ENCODE measurements at regions not wholly inside any gene's neighbourhood (a gene's known extent, or its start where the extent isn't known, plus 50 kb on each side); places are given as distances from the start of the nearest gene placed in this dataset.
"Not testable (repeated sequence)": the region's sequence is repeated elsewhere in the genome, so short reads cannot be mapped to it uniquely, and the experiment has no call there.

- TF ChIP-seq POLR2A (IDR thresholded peaks at IDR 0.05; ENCODE audit: extremely low read depth, insufficient read length) (no peak), MAX (IDR thresholded peaks at IDR 0.05; ENCODE audit: low read depth, low read length) (no peak), CTCF (IDR thresholded peaks at IDR 0.05; ENCODE audit: low read depth, low read length) (no peak), MYC (IDR thresholded peaks at IDR 0.05; ENCODE audit: low read depth, low read length) (no peak)
- no peak overlapping the region for H3K4me3 ChIP-seq (ENCODE audit: low read depth, low read length)
- DNase-seq (ENCODE audit: low read depth), result no peak
Measured at GRCh38 chr5:6296524-6296923, 81.8 kb downstream of the MED10 start.

- TF ChIP-seq CTCF (IDR thresholded peaks at IDR 0.05; ENCODE audit: low read depth, low read length) (peak; percentile 21), MAX (IDR thresholded peaks at IDR 0.05; ENCODE audit: low read depth, low read length) (no peak)
- peak; percentile 31 for DNase-seq (ENCODE audit: low read depth)
- H3K4me3 ChIP-seq (ENCODE audit: low read depth, low read length), result no peak overlapping the region
Measured at GRCh38 chr5:6291961-6292360, 86.4 kb downstream of the MED10 start.

- no peak for DNase-seq (ENCODE audit: low read depth)
- no peak for TF ChIP-seq CTCF (IDR thresholded peaks at IDR 0.05; ENCODE audit: low read depth, low read length)
- TF ChIP-seq MAX (IDR thresholded peaks at IDR 0.05; ENCODE audit: low read depth, low read length), result no peak
- TF ChIP-seq POLR2A (IDR thresholded peaks at IDR 0.05; ENCODE audit: extremely low read depth, insufficient read length), result no peak
- TF ChIP-seq MYC (IDR thresholded peaks at IDR 0.05; ENCODE audit: low read depth, low read length), result no peak
- H3K4me3 ChIP-seq (ENCODE audit: low read depth, low read length), result no peak overlapping the region
Measured at GRCh38 chr5:6289239-6289638, 89.1 kb downstream of the MED10 start.

GRCh38 chr5:6287176-6287575 lies 91.2 kb downstream of the MED10 start:
- H3K4me3 ChIP-seq (ENCODE audit: low read depth, low read length), result no peak overlapping the region
- DNase-seq (ENCODE audit: low read depth), result no peak
- TF ChIP-seq MAX (IDR thresholded peaks at IDR 0.05; ENCODE audit: low read depth, low read length) (no peak), CTCF (IDR thresholded peaks at IDR 0.05; ENCODE audit: low read depth, low read length) (no peak), POLR2A (IDR thresholded peaks at IDR 0.05; ENCODE audit: extremely low read depth, insufficient read length) (no peak), MYC (IDR thresholded peaks at IDR 0.05; ENCODE audit: low read depth, low read length) (no peak)

GRCh38 chr5:6286404-6286803 lies 91.9 kb downstream of the MED10 start:
- no peak for DNase-seq (ENCODE audit: low read depth)
- H3K4me3 ChIP-seq (ENCODE audit: low read depth, low read length), result no peak overlapping the region
- TF ChIP-seq MYC (IDR thresholded peaks at IDR 0.05; ENCODE audit: low read depth, low read length) (no peak), MAX (IDR thresholded peaks at IDR 0.05; ENCODE audit: low read depth, low read length) (no peak)

GRCh38 chr5:6284491-6284890 lies 93.9 kb downstream of the MED10 start:
- not testable (repeated sequence) for H3K4me3 ChIP-seq (ENCODE audit: low read depth, low read length); DNase-seq (ENCODE audit: low read depth)

- no peak for TF ChIP-seq CTCF (IDR thresholded peaks at IDR 0.05; ENCODE audit: low read depth, low read length)
- TF ChIP-seq POLR2A (IDR thresholded peaks at IDR 0.05; ENCODE audit: extremely low read depth, insufficient read length), result no peak
- TF ChIP-seq MYC (IDR thresholded peaks at IDR 0.05; ENCODE audit: low read depth, low read length), result no peak
- TF ChIP-seq MAX (IDR thresholded peaks at IDR 0.05; ENCODE audit: low read depth, low read length), result no peak
Measured at GRCh38 chr5:6282352-6282751, 96.0 kb downstream of the MED10 start.

More at GRCh38 chr5:6282352-6282751, 96.0 kb downstream of the MED10 start:
- H3K4me3 ChIP-seq (ENCODE audit: low read depth, low read length), result no peak overlapping the region
- DNase-seq (ENCODE audit: low read depth), result no peak

Measured in NB4 (cell line).